ENCODE measurements at regions not wholly inside any gene's neighbourhood (a gene's known extent, or its start where the extent isn't known, plus 50 kb on each side); places are given as distances from the start of the nearest gene placed in this dataset.

DNA sequence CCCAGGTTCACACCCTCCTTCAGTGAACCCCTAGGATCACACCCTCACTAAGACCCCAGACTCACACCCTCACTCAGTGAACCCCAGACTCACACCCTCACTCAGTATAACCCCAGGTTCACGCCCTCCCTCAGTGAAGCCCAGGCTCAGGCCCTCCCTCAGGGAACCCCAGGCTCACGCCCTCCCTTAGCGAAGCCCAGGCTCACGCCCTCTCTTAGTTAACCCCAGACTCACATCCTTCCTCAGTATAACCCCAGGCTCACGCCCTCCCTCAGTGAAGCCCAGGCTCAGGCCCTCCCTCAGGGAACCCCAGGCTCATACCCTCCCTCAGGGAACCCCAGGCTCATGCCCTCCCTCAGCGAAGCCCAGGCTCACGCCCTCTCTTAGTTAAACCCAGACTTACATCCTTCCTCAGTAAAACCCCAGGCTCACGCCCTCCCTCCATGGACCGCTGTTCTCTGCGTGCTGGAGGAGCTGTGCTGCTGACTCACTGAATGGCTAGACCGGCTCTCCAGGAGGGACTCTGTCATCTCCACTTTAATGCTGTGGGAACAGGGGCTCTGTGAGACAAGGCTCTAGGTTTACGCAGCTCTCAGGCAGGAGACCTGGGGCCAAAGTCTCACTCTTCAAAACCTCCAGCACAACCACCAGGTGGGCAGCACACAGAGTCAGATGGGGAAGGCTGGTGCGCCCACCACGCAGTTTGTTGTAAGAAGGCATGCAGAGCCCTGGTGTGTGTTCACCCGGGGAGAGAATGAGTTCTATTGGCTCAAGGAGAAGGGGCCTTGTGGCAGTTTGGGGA lies 506.9 kb upstream of the MYT1L start:
- Histone ChIP-seq H4K5ac (ENCODE audit: low read depth, low read length) (no peak overlapping the region), H3K23ac (ENCODE audit: low read depth, low read length) (no peak overlapping the region), H2BK20ac (ENCODE audit: low read depth, low read length) (no peak overlapping the region), H3K4me3 (ENCODE audit: insufficient read depth, low read depth, low read length) (no peak overlapping the region), H4K8ac (ENCODE audit: low read depth in 2 of 2, low read length in 2 of 2) (no peak overlapping the region), H3K4me2 (ENCODE audit: low read depth, low read length) (no peak overlapping the region), H3K14ac (replicated peaks; ENCODE audit: low read depth, low read length) (no peak overlapping the region), H3K9me1 (ENCODE audit: insufficient read depth, low read length) (no peaks in the 10 kb centered on the region), H4K91ac (ENCODE audit: insufficient read depth, low read depth, low read length) (no peak overlapping the region), H3K18ac (ENCODE audit: low read depth, low read length) (no peak overlapping the region), H2AK5ac (ENCODE audit: low read depth, low read length) (no peak overlapping the region), H3K56ac (ENCODE audit: extremely low read depth, insufficient read depth, low read length) (no peak overlapping the region), H3K9me3 (ENCODE audit: control insufficient read depth, insufficient read depth, low read length) (peaks cover 77% of the 10 kb centered on the region), H3K27ac (ENCODE audit: insufficient read depth, low read length) (no peak overlapping the region), H3K79me1 (ENCODE audit: low read depth in 1 of 2, low read length in 2 of 2) (no peaks in the 10 kb centered on the region), H3K4ac (ENCODE audit: low read depth, low read length) (no peak overlapping the region), H2BK120ac (ENCODE audit: low read depth, low read length) (no peak overlapping the region), H3K4me1 (ENCODE audit: control insufficient read depth, insufficient read depth, low read length) (no peaks in the 10 kb centered on the region), H2BK15ac (ENCODE audit: low read depth, low read length) (no peak overlapping the region), H2BK5ac (ENCODE audit: low read depth, low read length, poor library complexity, severe bottlenecking) (no peak overlapping the region), H2AFZ (replicated peaks; ENCODE audit: low read length, poor library complexity) (no peak overlapping the region), H3K9ac (ENCODE audit: low read depth, low read length) (no peak overlapping the region), H3K36me3 (ENCODE audit: control insufficient read depth, insufficient read depth, low read length) (no peaks in the 10 kb centered on the region), H3K27me3 (ENCODE audit: control insufficient read depth, insufficient read depth, low read length) (no peaks in the 10 kb centered on the region), H4K20me1 (ENCODE audit: insufficient read depth, low read length) (no peaks in the 10 kb centered on the region), H2AK9ac (replicated peaks; ENCODE audit: low read depth, low read length, poor library complexity) (no peak overlapping the region)
- dilution Hi-C loops (cut with HindIII; ENCODE audit: low sequenced_read_pairs, unreplicated experiment) (no loop called here), intact Hi-C loops (cut with micrococcal nuclease) (no loop called here), in situ Hi-C loops (cut with MboI; ENCODE audit: low sequenced_read_pairs) (no loop called here)
- WGBS, 2 experiments (ENCODE audit: extremely low coverage in 2 of 2, insufficient read length in 1 of 2) = 39% methylated on average over 3 of the region's 15 CpGs; no CpG with 5 or more reads in 1 of the 2 experiments
- no peak for DNase-seq
- POLR2A ChIA-PET (ENCODE audit: unreplicated experiment) = no interaction called here
- CTCF ChIA-PET = no interaction called here
- no peak for ATAC-seq (ENCODE audit: low read depth)
- no TSS peak for BruUV-seq (replicated peaks)
- TF ChIP-seq, protein P1, sequence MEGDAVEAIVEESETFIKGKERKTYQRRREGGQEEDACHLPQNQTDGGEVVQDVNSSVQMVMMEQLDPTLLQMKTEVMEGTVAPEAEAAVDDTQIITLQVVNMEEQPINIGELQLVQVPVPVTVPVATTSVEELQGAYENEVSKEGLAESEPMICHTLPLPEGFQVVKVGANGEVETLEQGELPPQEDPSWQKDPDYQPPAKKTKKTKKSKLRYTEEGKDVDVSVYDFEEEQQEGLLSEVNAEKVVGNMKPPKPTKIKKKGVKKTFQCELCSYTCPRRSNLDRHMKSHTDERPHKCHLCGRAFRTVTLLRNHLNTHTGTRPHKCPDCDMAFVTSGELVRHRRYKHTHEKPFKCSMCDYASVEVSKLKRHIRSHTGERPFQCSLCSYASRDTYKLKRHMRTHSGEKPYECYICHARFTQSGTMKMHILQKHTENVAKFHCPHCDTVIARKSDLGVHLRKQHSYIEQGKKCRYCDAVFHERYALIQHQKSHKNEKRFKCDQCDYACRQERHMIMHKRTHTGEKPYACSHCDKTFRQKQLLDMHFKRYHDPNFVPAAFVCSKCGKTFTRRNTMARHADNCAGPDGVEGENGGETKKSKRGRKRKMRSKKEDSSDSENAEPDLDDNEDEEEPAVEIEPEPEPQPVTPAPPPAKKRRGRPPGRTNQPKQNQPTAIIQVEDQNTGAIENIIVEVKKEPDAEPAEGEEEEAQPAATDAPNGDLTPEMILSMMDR (conservative IDR thresholded peaks at IDR 0.05; ENCODE audit: low read depth, low read length) = no peak
- TF ChIP-seq CHD1 (IDR thresholded peaks at IDR 0.05; ENCODE audit: low read depth, low read length) = no peak
- no peak for TF ChIP-seq BHLHE40 (IDR thresholded peaks at IDR 0.05; ENCODE audit: low read depth, low read length)
- TF ChIP-seq FOS (IDR thresholded peaks at IDR 0.05; ENCODE audit: low read depth, low read length) = no peak
